OCI-LY7 (cell line): ENCODE measurements at regions not wholly inside any gene's neighbourhood (a gene's known extent, or its start where the extent isn't known, plus 50 kb on each side); places are given as distances from the start of the nearest gene placed in this dataset.

Source experiments
- BruUV-seq: library from RNA; stranded (reverse); fragments of 400-500 nt; replicated peaks from 2 replicates; lab custom pipeline; 2021; lab: Mats Ljungman, UMichigan
- CTCF ChIA-PET: fragments of 300-600 bp; sonication (Branson Sonifier 250); formaldehyde crosslinking; loops from one replicate; lab custom pipeline; 2022; ENCODE audit warnings: antibody characterized with exemption; ENCODE audit not compliant: unreplicated experiment; lab: Charles Lee
- POLR2A ChIA-PET: fragments of 300-600 bp; sonication (Branson Sonifier 250); formaldehyde crosslinking; loops from one replicate; lab custom pipeline; 2022; ENCODE audit warnings: antibody characterized with exemption; lab: Charles Lee
- DNase-seq: peaks from one replicate; pipeline ENCODE4 v3.0.0-alpha.2; 2015; ENCODE audit warnings: low spot score
- H2AFZ ChIP-seq: fragments of 200-600 bp; sonication (generic), shearing (Covaris generic); 2 replicates; pipeline ENCODE4 v1.6.1; 2014; ENCODE audit warnings: mild to moderate bottlenecking, antibody characterized with exemption, low read length, moderate library complexity
- H3K27ac ChIP-seq: fragments of 200-600 bp; sonication (generic); 2 replicates; pipeline ENCODE4 v1.5.1; 2014; ENCODE audit warnings: mixed run types, low read depth, mild to moderate bottlenecking, moderate library complexity, low read length, inconsistent platforms; ENCODE audit not compliant: poor library complexity, severe bottlenecking
- H3K36me3 ChIP-seq: fragments of 200-600 bp; sonication (generic); 2 replicates; pipeline ENCODE4 v1.6.1; 2014; ENCODE audit warnings: mild to moderate bottlenecking, antibody characterized with exemption, low read length, moderate library complexity, mixed read lengths; ENCODE audit not compliant: insufficient read depth
- H3K4me1 ChIP-seq: fragments of 200-600 bp; sonication (generic); 2 replicates; pipeline ENCODE4 v1.5.1; 2014; ENCODE audit warnings: mild to moderate bottlenecking, low read length; ENCODE audit not compliant: insufficient read depth, poor library complexity, severe bottlenecking
- H3K4me2 ChIP-seq: fragments of 200-600 bp; sonication (generic); 2 replicates; pipeline ENCODE4 v1.6.1; 2014; ENCODE audit warnings: mild to moderate bottlenecking, low read length
- H3K4me3 ChIP-seq: fragments of 200-600 bp; sonication (generic); 2 replicates; pipeline ENCODE4 v1.5.1; 2014; ENCODE audit warnings: mild to moderate bottlenecking, low read depth, low read length; ENCODE audit not compliant: poor library complexity, severe bottlenecking
- H3K79me2 ChIP-seq: fragments of 200-600 bp; sonication (generic); 2 replicates; pipeline ENCODE4 v1.6.1; 2016; ENCODE audit warnings: low read depth, mild to moderate bottlenecking, low read length, moderate library complexity, mixed read lengths; ENCODE audit not compliant: insufficient read depth
- H3K9me2 ChIP-seq: fragments of 200-600 bp; sonication (generic); 2 replicates; pipeline ENCODE4 v1.6.1; 2016; ENCODE audit warnings: mild to moderate bottlenecking, low read length, mixed read lengths; ENCODE audit not compliant: insufficient read depth
- H3K9me3 ChIP-seq: fragments of 200-600 bp; sonication (generic); 2 replicates; pipeline ENCODE4 v1.6.1; 2014; ENCODE audit warnings: mild to moderate bottlenecking, mixed run types, low read length, mixed read lengths
- H4K20me1 ChIP-seq: fragments of 200-600 bp; sonication (generic); 2 replicates; pipeline ENCODE4 v1.6.1; 2014; ENCODE audit warnings: mild to moderate bottlenecking, antibody characterized with exemption, low read length, moderate library complexity, mixed read lengths; ENCODE audit not compliant: insufficient read depth
- CTCF ChIP-seq: fragments of 200-600 bp; sonication (generic); conservative IDR thresholded peaks from 2 replicates; pipeline ENCODE4 v1.5.1; 2014; ENCODE audit warnings: mild to moderate bottlenecking, antibody characterized with exemption, low read length, moderate library complexity, mixed read lengths
- EZH2phosphoT487 ChIP-seq: fragments of 200-600 bp; sonication (generic); IDR thresholded peaks from 2 replicates; pipeline ENCODE4 v1.6.1; 2018; ENCODE audit warnings: low read depth, borderline replicate concordance, mild to moderate bottlenecking, mixed run types, antibody characterized with exemption, low read length, moderate library complexity, mixed read lengths
- intact Hi-C: fragments of 100-400 bp; cut with micrococcal nuclease; formaldehyde crosslinking; loops from one replicate; pipeline ENCODE4 v1.10.0; 2022; ENCODE audit not compliant: unreplicated experiment

GRCh38 chr5:178786859-178787499 lies 56.5 kb upstream of the ZNF354A start:
- ChIA-PET CTCF (no interaction called here), POLR2A (no interaction called here)
- no peak for DNase-seq
- intact Hi-C loops, result no loop called here
- H3K36me3 ChIP-seq, result no peaks in the 10 kb centered on the region
- H4K20me1 ChIP-seq, result no peaks in the 10 kb centered on the region
- H3K27ac ChIP-seq, result no peak overlapping the region
- no peak overlapping the region for H3K4me3 ChIP-seq
- H3K9me2 ChIP-seq, result no peaks in the 10 kb centered on the region
- BruUV-seq, result no TSS peak
- H3K9me3 ChIP-seq, result no peaks in the 10 kb centered on the region
- H3K4me2 ChIP-seq, result no peak overlapping the region
- TF ChIP-seq EZH2phosphoT487 (no peak), CTCF (no peak)
- no peaks in the 10 kb centered on the region for H3K4me1 ChIP-seq
- H2AFZ ChIP-seq, result no peak overlapping the region
- H3K79me2 ChIP-seq, result no peaks in the 10 kb centered on the region

- no peaks in the 10 kb centered on the region for H3K4me1 ChIP-seq
- no peak overlapping the region for H3K4me3 ChIP-seq
- intact Hi-C loops, result no loop called here
- H3K9me2 ChIP-seq, result no peaks in the 10 kb centered on the region
- no peak overlapping the region for H3K27ac ChIP-seq
- DNase-seq, result no peak
- ChIA-PET CTCF (no interaction called here), POLR2A (no interaction called here)
- TF ChIP-seq CTCF (no peak), EZH2phosphoT487 (no peak)
- no peaks in the 10 kb centered on the region for H4K20me1 ChIP-seq
- no TSS peak for BruUV-seq
- H2AFZ ChIP-seq, result no peak overlapping the region
- H3K36me3 ChIP-seq, result no peaks in the 10 kb centered on the region
- no peak overlapping the region for H3K4me2 ChIP-seq
- H3K9me3 ChIP-seq, result no peaks in the 10 kb centered on the region
- no peaks in the 10 kb centered on the region for H3K79me2 ChIP-seq
These were observed 56.0 kb upstream of the ZNF354A start for GRCh38 chr5:178786417-178786816.

- Histone ChIP-seq H3K79me2 (no peaks in the 10 kb centered on the region), H4K20me1 (no peaks in the 10 kb centered on the region), H2AFZ (no peak overlapping the region), H3K9me2 (no peaks in the 10 kb centered on the region), H3K27ac (no peak overlapping the region), H3K9me3 (no peaks in the 10 kb centered on the region), H3K4me2 (no peak overlapping the region), H3K36me3 (no peaks in the 10 kb centered on the region), H3K4me1 (no peaks in the 10 kb centered on the region), H3K4me3 (no peak overlapping the region)
- BruUV-seq, result no TSS peak
- ChIA-PET CTCF (no interaction called here), POLR2A (no interaction called here)
- intact Hi-C loops, result no loop called here
- no peak for DNase-seq
- no peak for TF ChIP-seq CTCF
- TF ChIP-seq EZH2phosphoT487, result no peak
These were observed 55.5 kb upstream of the ZNF354A start for GRCh38 chr5:178785999-178786398.
